GM21529 (cell line): ENCODE measurements at regions not wholly inside any gene's neighbourhood (a gene's known extent, or its start where the extent isn't known, plus 50 kb on each side); places are given as distances from the start of the nearest gene placed in this dataset.
"Not testable (repeated sequence)": the region's sequence is repeated elsewhere in the genome, so short reads cannot be mapped to it uniquely, and the experiment has no call there.

ENCODE experiments used
- ATAC-seq: cut with Tn5 transposase; IDR thresholded peaks from one replicate; pipeline ENCODE4 v1.9.1; 2021; ENCODE audit not compliant: unreplicated experiment

DNA sequence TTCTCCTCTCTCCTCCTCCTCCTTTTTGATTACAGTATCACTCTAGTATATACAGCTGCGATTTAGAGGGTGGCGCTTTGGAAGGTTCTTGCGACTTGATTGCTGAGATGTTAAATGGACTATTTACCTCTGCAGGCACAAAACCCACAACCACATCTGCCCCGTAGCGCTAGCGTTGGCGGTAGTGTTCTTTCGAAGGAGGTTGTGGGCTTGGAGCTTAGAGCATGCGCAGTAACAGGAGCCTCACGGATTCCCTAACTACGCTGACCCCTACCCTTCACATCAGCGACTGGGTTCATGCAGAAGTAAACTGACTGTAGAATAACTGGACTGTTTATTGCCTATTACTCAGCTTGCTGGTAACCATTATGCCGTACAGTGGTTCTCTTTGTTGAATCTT, 58.0 kb downstream of the CGGBP1 start:
- no peak for ATAC-seq

DNA sequence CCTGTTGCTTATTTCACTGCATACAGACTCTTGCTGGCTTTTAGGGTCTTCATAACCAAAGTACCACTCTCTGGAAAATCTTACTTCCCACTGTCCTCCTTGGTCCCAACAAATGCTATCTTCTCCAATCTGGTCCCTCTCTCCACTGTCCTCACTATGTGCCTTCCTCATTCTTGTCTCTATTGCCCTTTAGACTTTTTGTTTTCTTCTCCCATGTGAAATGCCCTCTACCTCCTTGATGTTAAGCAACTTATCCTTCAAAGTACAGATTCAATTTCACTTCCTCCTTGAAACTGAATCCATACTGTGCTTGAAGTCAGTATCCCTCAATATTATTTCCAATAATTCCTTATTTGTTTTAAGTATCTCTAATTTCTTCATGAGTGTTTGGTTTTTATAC, 60.8 kb downstream of the CGGBP1 start:
- ATAC-seq, result no peak

DNA sequence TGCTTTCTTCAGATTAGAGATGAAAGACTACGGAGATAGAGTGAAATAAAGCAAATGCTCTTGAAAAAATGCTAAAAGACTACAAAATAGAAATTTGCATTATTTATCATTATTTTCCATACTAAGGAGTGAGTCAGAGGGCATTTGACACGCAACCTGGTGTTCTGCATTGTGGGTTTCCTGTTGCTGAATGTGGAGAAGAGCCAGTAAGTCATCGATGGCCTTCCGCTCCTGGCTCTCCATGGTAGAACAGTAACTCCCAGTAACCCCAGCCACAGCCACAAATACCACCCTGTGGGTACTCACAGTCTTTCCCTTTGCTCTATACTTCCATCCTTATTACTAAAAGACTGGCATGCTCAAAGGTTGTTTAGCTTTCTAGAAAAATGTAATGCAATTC, 61.5 kb downstream of the CGGBP1 start:
- peak; percentile 92 for ATAC-seq

DNA sequence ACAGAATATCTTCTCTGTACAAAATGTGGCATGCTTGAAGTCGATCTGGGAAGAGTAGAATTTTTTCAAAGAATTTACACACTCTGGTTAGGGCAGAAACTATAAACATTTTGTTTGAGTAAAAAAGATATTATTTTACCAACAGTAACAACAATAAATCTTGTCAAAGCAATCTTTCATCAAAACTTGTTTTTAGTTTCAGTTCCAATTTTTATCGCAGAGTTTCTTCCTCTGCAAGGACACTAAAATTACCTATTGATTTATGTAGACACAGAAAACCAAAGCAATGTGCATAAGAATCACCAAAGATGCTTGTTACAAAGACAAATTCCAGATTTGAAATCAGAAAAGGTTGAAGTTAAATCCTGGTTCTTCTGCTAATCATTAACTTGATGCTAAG, 61.9 kb downstream of the CGGBP1 start:
- peak; percentile 17 for ATAC-seq

DNA sequence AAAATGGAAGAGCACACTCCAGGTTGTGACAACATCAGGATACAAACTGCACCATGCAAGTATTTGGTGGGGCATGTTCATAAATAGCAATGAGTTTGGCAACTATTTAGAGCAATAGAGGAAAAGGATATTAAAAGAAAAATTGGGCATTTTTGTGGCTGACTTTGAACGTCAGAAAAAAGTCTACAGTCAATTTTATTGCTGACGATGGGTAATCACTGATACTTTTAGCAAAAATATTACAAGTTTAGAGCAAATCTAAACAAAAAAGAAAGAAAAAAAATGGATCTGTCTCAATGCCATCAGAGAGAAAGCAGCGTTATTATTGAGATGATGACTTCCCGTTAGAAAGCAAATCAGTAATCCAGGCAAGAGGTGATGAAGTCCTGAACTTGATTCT, 65.2 kb downstream of the CGGBP1 start:
- ATAC-seq, result no peak

DNA sequence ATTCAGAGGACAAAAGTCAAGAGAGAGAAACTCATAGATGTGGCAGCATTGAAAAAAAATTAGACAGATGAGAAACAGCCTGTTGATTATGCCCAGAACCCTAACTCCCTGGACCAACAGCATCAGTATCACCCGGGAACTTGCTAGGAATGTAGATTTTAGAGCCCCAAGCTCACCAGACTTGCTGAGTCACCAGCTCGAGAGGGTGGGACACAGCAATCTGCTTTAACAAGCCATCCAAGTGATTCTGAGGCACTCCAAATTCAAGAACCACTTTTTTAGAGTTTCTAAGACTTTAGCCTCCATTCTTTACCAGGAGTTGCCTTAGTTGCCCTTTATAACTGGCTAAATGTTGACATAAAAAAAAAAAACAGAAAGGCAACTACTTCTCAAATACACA, 70.9 kb downstream of the CGGBP1 start:
- no peak for ATAC-seq

DNA sequence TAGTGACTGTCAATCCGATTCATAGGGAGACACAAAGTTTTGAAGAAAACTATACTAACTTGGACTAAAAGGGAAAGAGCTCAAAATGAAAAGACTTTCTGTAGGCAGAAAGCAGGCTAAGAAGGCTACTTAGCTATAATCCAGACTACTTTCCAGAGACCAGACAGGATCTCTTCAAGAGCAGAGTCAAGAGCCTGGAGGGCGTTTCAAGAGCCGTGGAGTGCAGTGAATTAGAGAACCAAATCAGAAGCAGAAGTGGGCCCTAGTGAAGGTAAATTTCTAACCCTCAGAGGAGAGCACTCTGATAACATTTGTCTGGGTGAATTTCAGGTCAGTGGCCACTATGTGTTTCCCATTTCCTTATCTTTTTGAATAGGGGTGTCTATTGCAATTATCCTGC, 76.4 kb downstream of the CGGBP1 start:
- no peak for ATAC-seq

DNA sequence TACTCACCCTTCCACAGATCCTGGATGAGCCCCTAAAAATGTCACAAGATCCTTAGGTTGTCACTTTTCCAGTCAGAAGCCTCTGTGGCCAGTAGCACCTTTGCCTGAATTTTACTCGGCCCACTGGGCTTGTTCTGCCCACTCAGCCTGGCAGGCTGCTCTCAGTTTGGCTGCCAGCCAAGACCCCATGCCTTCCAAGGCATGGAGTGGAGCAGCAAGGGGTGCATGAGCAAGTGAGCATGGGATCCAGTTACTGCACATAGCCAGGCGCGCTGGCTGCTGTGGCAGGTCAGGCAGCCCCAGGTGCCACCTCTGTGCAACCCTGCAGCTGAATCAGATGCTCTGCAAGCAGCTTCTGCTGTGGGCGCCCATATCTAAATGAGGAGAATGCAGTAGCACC, 79.3 kb downstream of the CGGBP1 start:
- no peak for ATAC-seq

DNA sequence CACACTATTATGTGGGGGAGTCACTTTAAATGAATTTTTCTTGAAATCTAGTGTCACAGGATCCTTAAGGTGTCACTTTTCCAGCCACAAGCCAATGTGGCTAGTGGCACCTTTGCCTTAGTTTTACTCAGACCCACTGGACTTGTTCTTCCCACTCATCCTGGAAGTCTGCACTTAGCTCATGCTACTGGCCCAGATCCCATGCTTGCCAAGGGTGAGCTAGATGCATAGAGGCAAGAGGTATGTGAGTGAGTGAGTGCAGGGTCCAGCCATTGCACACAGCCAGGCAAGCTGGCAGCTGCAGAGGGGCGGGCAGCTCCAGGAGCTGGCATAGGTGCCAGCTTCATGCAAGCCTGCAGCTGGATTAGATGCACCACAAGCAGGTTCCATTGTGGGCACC, 81.0 kb downstream of the CGGBP1 start:
- no peak for ATAC-seq

DNA sequence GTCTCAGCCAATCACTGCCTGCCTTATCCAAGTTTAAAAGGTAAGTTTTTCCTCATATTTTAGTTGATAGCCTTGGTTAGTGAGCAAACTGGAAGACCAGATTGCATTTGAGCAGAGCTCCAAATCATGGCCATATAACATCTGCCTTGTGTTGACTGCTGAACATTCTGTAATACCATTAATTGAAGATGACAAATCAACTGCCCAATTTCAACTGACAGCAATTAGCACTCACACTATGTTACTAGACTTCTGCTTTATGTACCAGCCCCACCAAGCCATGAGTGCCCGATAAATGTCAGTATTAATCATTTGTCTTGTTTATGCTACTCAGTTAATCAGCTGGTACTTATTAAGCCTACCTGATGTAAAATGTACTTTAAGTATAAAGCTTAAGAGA, 83.1 kb downstream of the CGGBP1 start:
- no peak for ATAC-seq

DNA sequence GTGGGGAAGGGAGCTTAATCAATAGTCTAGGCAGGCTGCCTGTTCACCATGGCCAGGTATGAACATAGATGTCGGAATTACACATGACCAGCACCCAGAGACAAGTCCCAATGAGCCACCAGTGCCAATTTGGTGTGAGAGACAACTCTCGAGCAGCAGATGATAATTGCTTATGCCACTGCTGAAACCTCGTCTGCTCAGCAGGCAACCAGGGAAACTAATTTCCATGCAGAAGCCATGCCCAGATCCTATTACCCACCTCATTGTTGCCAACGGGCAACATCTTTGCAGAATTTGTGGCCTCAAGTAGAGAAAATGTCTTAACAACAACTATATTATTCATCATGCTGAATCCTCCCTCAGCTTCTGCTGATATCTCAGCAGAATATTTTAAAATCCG, 84.9 kb downstream of the CGGBP1 start:
- no peak for ATAC-seq

DNA sequence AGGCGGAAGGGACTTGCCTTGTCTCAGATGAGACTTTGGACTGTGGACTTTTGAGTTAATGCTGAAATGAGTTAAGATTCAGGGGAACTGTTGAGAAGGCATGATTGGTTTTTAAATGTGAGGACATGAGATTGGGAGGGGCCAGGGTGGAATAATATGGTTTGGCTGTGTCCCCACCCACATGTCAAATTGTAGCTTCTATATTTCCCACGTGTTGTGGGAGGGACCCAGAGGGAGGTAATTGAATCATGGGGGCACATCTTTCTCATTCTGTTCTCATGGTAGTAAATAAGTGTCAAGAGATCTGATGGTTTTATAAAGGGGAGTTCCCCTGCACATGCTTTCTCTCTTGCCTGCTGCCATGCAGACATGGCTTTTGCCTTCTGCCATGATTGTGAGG, 89.2 kb downstream of the CGGBP1 start:
- ATAC-seq, result no peak

DNA sequence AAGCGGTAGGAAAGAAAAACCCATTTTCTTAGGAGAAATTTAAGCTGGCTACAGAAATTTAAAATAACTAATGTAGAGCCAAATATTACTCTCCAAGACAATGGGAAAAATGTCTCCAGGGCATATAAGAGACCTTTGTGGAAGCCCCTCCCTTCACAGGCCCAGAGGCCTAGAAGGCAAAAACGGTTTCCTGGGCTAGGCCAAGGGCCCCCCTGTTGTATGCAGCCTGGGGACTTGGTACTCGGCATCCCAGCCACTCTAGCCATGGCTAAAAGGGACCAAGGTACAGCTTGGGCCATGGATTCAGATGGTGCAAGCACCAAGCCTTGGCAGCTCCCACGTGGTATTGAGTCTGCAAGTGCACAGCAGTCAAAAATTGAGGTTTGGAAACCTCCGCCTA, 90.1 kb downstream of the CGGBP1 start:
- ATAC-seq, result no peak

DNA sequence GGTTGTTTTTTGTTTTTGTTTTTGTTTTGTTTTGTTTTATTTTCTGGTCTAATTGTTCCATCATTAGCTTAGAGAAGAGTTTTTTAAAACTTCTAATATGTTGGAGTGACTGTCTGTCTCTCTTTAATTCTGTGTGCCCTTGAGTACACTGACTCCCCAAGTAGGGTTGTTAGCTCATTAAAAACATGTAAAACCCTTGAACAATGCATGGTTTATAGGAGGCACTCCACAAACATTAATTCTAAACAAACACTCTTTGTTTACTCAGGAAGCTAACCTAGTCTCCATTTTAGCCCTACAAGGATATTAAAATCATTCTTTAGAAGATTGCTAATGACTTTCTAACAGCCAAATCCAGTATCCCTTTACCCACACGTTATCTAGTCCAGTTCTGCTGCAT, 100.5 kb downstream of the CGGBP1 start:
- ATAC-seq, result no peak

DNA sequence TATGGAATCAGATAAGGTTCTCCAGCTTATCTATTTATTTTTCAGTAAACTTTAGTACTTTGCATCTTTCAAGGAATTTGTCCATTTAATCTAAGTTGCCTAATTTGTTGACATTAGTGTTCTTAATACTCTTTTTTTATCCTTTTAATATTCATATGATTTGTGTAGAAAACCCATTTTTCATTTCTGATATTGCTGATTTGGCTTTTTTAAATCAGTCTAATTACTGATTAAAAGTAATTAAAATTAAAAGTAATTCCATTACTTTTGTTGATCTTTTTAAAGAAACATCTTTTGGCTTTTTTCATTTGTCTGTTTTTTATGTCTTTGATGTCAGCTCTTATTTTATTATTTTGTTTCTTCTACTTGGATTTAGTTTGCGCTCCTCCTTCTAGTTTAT, 101.2 kb downstream of the CGGBP1 start:
- no peak for ATAC-seq

DNA sequence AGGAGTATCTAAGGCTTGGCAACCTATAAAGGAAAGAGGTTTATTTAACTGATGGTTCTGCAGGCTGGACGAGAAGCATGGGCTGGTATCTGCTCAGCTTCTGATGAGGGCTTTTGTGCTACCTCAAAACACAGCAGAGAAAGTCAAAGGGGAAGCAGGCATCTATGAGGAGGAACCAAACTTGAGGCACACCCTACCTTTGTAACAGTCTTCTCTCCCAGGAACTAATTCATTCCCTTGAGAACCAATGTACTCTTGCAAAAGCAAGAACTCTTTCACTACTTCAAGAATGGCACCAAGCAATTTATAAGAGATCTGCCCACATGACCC, 109.0 kb downstream of the CGGBP1 start:
- peak; percentile 63 for ATAC-seq

DNA sequence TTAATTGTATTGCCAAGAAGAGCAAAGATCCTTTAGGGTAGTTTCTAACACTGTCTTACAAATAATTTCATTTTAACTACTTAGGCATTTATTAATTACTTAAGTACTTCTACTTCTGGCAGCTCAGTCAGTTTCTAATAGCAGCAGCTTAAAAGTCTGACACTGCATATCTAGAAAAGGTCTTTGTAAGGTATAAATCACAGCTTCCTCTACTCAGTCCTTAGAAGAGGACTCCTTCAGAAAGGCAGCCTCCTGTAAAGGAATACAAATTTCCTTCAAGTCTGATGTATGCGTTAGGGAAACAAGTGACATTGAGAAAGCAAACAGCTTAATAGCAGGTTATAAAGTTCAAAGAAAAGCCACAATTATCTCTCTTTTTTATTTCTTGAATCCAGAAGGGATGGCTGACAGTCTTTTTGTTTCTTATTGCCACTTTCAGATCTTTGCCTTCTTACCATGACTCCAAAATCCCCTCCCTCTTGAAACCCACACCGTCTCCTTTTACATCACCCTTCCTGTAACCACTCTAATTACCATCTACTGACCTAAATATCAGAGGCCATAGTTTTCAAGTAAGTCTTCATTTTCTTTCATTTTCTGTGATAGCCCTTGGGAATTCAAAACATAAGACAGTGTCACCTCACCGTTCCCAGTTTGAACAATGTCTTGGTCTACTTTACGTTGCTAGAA, 109.5 kb downstream of the CGGBP1 start:
- peak; percentile 84 for ATAC-seq

DNA sequence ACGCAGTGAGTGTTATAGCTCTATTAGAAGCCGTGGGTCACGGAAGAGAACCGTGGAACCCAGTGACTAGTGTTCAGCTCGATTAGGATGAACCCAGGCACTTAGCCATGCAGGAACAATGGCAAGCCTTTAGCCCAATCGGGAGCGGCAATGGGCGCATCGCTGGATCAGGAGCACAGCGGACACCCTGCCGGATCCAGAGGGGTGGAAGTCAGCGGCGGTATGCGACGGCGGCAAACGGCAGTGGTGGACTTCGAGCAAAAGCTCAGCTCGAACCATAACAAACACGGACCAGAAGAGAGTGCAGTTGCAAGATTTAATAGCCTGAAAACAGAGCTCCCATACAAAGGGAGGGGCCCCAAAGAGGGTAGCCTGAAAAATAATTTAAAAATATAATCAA, 112.8 kb downstream of the CGGBP1 start:
- ATAC-seq, result not testable (repeated sequence)

DNA sequence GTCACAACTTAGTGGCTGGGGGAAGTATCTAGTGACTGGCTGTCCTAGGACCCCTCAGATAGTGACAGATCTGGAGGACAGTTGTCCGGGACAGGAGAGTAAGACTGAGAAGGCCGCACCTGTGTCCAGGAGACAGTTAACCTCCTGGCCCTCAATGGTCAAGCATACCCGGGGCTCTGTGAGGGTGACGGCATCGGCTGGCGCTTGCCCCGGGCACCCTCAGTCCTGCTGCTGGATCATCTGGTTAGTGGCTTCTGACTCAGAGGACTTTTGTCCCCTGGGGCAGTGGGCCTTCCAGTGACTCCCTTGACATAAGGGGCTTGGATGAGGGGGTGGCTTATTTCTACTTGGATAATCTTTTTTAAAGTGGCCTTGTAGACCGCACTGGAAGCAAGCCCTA, 116.5 kb downstream of the CGGBP1 start:
- ATAC-seq, result not testable (repeated sequence)

DNA sequence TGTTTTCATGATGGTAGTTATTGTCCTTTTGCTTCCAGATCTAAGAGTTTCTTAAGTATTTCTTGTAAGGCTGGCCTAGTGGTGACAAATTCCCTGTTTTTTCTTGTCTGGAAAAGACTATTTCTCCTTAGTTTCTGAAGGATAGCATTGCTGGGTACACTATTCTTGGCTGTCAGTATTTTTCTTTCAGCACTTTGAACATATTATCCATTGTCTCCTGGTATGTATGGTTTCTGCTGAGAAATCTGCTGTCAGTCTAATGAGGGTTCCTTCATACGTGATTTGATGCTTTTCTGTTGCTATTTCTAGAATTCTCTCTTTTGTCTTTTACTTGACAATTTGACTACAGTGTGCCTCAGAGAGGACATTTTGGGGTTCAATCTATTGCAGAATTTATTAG, 134.3 kb downstream of the CGGBP1 start:
- no peak for ATAC-seq

DNA sequence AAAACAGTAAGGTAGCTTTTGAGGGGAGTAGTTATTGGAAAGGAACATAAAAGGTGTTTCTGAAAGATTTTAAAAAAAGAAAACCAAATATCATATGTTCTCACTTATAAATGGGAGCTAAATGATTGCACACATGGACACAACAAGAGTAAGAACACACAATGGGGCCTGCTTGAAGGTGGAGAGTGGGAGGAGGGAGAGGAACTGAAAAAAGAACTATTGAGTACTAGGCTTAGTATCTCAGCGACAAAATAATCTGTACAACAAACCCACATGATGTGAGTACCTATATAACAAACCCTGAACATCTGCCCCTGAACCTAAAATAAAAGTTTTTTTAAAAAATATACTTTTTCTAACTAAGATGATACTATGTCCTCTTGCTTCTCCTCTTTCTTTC, 138.3 kb downstream of the CGGBP1 start:
- no peak for ATAC-seq

DNA sequence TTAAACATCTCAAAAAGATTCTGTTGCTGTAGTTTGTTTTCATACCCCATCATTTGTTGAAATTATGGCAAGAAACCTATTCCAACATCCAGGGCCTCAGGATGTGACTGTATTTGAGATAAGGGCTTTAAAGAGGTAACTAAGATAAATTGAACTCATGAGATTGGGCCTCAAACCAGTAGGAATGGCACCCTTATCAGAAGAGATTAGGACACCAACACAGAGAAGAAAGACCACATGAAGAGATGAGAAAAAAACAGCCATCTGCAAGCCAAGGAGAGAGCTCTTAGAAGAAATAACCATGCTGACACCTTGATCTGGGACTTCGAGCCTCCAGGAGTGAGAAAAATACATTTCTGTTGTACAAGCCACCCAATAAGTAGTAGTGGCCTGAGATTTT, 157.7 kb downstream of the CGGBP1 start:
- no peak for ATAC-seq

DNA sequence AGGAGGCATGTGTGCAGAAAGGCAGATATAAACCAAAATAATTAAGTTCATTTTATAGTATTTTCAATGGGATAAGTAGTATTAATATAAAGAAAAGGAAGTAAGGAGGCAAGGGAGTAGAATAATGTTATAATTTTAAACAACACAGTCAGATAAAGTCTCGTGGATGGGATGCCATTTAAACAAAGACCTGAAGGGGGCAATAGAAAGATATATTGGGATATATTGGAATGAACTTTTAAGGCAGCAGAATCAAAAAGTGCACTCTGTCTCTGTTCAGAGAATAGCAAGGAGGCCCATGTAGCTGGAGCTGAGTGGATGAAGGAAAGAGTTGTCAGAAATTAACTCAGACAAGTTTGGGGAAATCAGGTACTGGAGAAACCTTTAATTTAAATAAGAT, 158.7 kb downstream of the CGGBP1 start:
- peak; percentile 68 for ATAC-seq

DNA sequence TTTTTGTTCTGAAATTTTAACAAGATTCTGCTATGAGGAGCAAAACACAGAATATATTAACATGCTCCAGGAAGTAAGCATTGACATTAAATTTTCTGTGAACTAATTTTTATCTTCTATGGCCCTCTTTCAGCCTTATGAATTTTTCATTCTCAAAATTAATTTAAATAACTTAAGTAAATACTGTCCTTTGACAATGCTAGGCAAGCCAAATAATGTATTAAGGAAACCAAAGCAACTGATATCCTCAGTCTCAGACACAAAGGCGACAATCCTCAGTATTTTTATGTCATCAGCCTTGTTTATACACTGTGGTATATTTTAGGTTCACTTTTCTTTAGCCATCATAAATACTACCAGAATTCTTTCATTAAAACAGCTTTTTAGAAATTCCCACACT, 159.8 kb downstream of the CGGBP1 start:
- no peak for ATAC-seq
